Mesenchymal stem cell (in vitro differentiated cells and primary cell): ENCODE measurements at regions not wholly inside any gene's neighbourhood (a gene's known extent, or its start where the extent isn't known, plus 50 kb on each side); places are given as distances from the start of the nearest gene placed in this dataset.

ENCODE experiments used
- DNase-seq: peaks from one replicate; pipeline ENCODE4 v3.0.0-alpha.2; 2013
- H2AFZ ChIP-seq: one replicate; pipeline ENCODE4 v1.6.1; 2013; ENCODE audit warnings: low read depth, mild to moderate bottlenecking, control low read depth, inconsistent platforms, low read length, moderate library complexity
- H2AK5ac ChIP-seq: 2 replicates; pipeline ENCODE4 v1.6.1; 2013; ENCODE audit warnings: low read length, moderate library complexity, mild to moderate bottlenecking, inconsistent platforms; ENCODE audit not compliant: severe bottlenecking
- H2BK120ac ChIP-seq: one replicate; pipeline ENCODE4 v1.6.1; 2013; ENCODE audit warnings: low read depth, mild to moderate bottlenecking, inconsistent platforms, low read length, moderate library complexity
- H2BK12ac ChIP-seq, 2 experiments: one replicate each; pipeline ENCODE4 v1.6.1; 2013; ENCODE audit warnings: inconsistent platforms in 2 of 2, low read length in 2 of 2, mild to moderate bottlenecking in 2 of 2, moderate library complexity in 2 of 2, control low read depth in 1 of 2
- H2BK15ac ChIP-seq: one replicate; pipeline ENCODE4 v1.6.1; 2013; ENCODE audit warnings: mild to moderate bottlenecking, low read depth, inconsistent platforms; ENCODE audit not compliant: poor library complexity, severe bottlenecking
- H2BK5ac ChIP-seq: 2 replicates; pipeline ENCODE4 v1.6.1; 2013; ENCODE audit warnings: low read depth, mild to moderate bottlenecking, low read length, control low read depth, inconsistent platforms; ENCODE audit not compliant: poor library complexity, severe bottlenecking
- H3K14ac ChIP-seq, 2 experiments: one replicate each; pipeline ENCODE4 v1.6.1; 2013; ENCODE audit warnings: inconsistent platforms in 2 of 2, low read length in 2 of 2, control low read depth in 1 of 2, mild to moderate bottlenecking in 1 of 2, moderate library complexity in 1 of 2
- H3K18ac ChIP-seq, 2 experiments: one replicate each; pipeline ENCODE4 v1.6.1; 2013; ENCODE audit warnings: inconsistent platforms in 2 of 2, low read length in 2 of 2, control low read depth in 1 of 2, low read depth in 1 of 2, mild to moderate bottlenecking in 1 of 2
- H3K23ac ChIP-seq, 2 experiments: one replicate each; pipeline ENCODE4 v1.6.1; 2013; ENCODE audit warnings: inconsistent platforms in 2 of 2, low read length in 2 of 2, mild to moderate bottlenecking in 2 of 2, moderate library complexity in 2 of 2, control low read depth in 1 of 2
- H3K27ac ChIP-seq: 2 replicates; pipeline ENCODE4 v1.5.1; 2013; ENCODE audit warnings: mild to moderate bottlenecking, moderate library complexity, low read length, control low read depth, inconsistent platforms; ENCODE audit not compliant: poor library complexity, severe bottlenecking
- H3K27me3 ChIP-seq, 2 experiments: 2 replicates each; pipeline versions ENCODE4 v1.6.1 to v1.7.0; 2013; ENCODE audit warnings: low read length in 2 of 2, mild to moderate bottlenecking in 2 of 2, moderate library complexity in 2 of 2, control low read depth in 1 of 2, inconsistent platforms in 1 of 2; ENCODE audit not compliant: control insufficient read depth in 1 of 2, insufficient read depth in 1 of 2
- H3K36me3 ChIP-seq, 2 experiments: 2 replicates each; pipeline versions ENCODE4 v1.6.1 to v1.7.0; 2013; ENCODE audit warnings: low read length in 2 of 2, control low read depth in 1 of 2, inconsistent platforms in 1 of 2, low read depth in 1 of 2, mild to moderate bottlenecking in 1 of 2; ENCODE audit not compliant: insufficient read depth in 2 of 2, control insufficient read depth in 1 of 2
- H3K4ac ChIP-seq, 2 experiments: one replicate each; pipeline ENCODE4 v1.6.1; 2013; ENCODE audit warnings: inconsistent platforms in 2 of 2, low read length in 2 of 2, mild to moderate bottlenecking in 2 of 2, moderate library complexity in 2 of 2, control low read depth in 1 of 2, low read depth in 1 of 2
- H3K4me1 ChIP-seq: 2 replicates; pipeline ENCODE4 v1.6.1; 2013; ENCODE audit warnings: low read depth, low read length, control low read depth; ENCODE audit not compliant: control insufficient read depth, insufficient read depth
- H3K4me2 ChIP-seq: 2 replicates; pipeline ENCODE4 v1.6.1; 2013; ENCODE audit warnings: low read length, mild to moderate bottlenecking, inconsistent platforms; ENCODE audit not compliant: poor library complexity, severe bottlenecking
- H3K4me3 ChIP-seq, 2 experiments: 2 replicates each; pipeline versions ENCODE4 v1.5.1 to v1.7.0; 2013; ENCODE audit warnings: low read length in 2 of 2, mild to moderate bottlenecking in 2 of 2, control low read depth in 1 of 2, low read depth in 1 of 2; ENCODE audit not compliant: insufficient read depth in 1 of 2
- H3K79me1 ChIP-seq: replicated peaks from 2 replicates; pipeline ENCODE4 v1.6.1; 2013; ENCODE audit warnings: mild to moderate bottlenecking, control low read depth, low read length, inconsistent platforms; ENCODE audit not compliant: poor library complexity, severe bottlenecking
- H3K9ac ChIP-seq: 2 replicates; pipeline ENCODE4 v1.7.0; 2013; ENCODE audit warnings: mild to moderate bottlenecking, low read length, moderate library complexity
- H3K9me3 ChIP-seq: 2 replicates; pipeline ENCODE4 v1.7.0; 2013; ENCODE audit warnings: mild to moderate bottlenecking, low read length; ENCODE audit not compliant: control insufficient read depth
- H4K8ac ChIP-seq: one replicate; pipeline ENCODE4 v1.6.1; 2013; ENCODE audit warnings: inconsistent platforms, mild to moderate bottlenecking, low read length, moderate library complexity
- H4K91ac ChIP-seq: one replicate; pipeline ENCODE4 v1.6.1; 2013; ENCODE audit warnings: mild to moderate bottlenecking, low read length, inconsistent platforms
- WGBS: methylation state at CpG from one replicate; pipeline ENCODE4 v1.1.7; 2013; ENCODE audit warnings: mixed read lengths; 5-methylcytosine and 5-hydroxymethylcytosine counted together

- no peak for DNase-seq
- H3K36me3 ChIP-seq, result no peaks in the 10 kb centered on the region
- no peak overlapping the region for H2BK15ac ChIP-seq
- no peaks in the 10 kb centered on the region for H3K79me1 ChIP-seq
- no peak overlapping the region for H2BK120ac ChIP-seq
- no peak overlapping the region for H3K23ac ChIP-seq
- no peak overlapping the region for H3K9ac ChIP-seq
- no peak overlapping the region for H3K4ac ChIP-seq
- no peaks in the 10 kb centered on the region for H3K27me3 ChIP-seq
- no peak overlapping the region for H4K91ac ChIP-seq
- H2BK12ac ChIP-seq, result no peak overlapping the region
- H2AK5ac ChIP-seq, result no peak overlapping the region
- H3K14ac ChIP-seq, result no peak overlapping the region
- no peak overlapping the region for H3K4me2 ChIP-seq
- H3K27ac ChIP-seq, result no peak overlapping the region
- H3K4me3 ChIP-seq, result peak overlapping the region in 1 of 2 experiments; percentile 26
- H4K8ac ChIP-seq, result no peak overlapping the region
- no peaks in the 10 kb centered on the region for H3K4me1 ChIP-seq
- H3K9me3 ChIP-seq, result no peaks in the 10 kb centered on the region
- H3K18ac ChIP-seq, result no peak overlapping the region
- H2AFZ ChIP-seq, result no peak overlapping the region
- WGBS, result 34% methylated on average over 20 of the region's 21 CpGs
- no peak overlapping the region for H2BK5ac ChIP-seq
Observed at GRCh38 chr16:7086822-7087616, 245.6 kb upstream of the RBFOX1 start.

- Histone ChIP-seq H4K91ac (no peak overlapping the region), H3K9ac (no peak overlapping the region), H3K14ac (no peak overlapping the region), H2AFZ (no peak overlapping the region), H3K79me1 (no peaks in the 10 kb centered on the region), H3K27me3 (no peaks in the 10 kb centered on the region), H3K4ac (no peak overlapping the region), H3K27ac (no peak overlapping the region), H2BK15ac (no peak overlapping the region), H3K4me3 (no peak overlapping the region), H2AK5ac (no peak overlapping the region), H3K9me3 (no peaks in the 10 kb centered on the region), H2BK120ac (no peak overlapping the region), H3K18ac (no peak overlapping the region), H3K36me3 (no peaks in the 10 kb centered on the region), H3K4me2 (no peak overlapping the region), H4K8ac (no peak overlapping the region), H3K4me1 (no peaks in the 10 kb centered on the region), H2BK12ac (no peak overlapping the region), H3K23ac (no peak overlapping the region), H2BK5ac (no peak overlapping the region)
- 75% methylated on average over 3 of the region's 4 CpGs for WGBS
- no peak for DNase-seq
Observed at GRCh38 chr16:7085776-7086175, 246.9 kb upstream of the RBFOX1 start.

GRCh38 chr16:7083096-7083495 is 249.5 kb upstream of the RBFOX1 start:
- no peak overlapping the region for H3K4ac ChIP-seq
- no peak overlapping the region for H3K14ac ChIP-seq
- H3K9ac ChIP-seq, result no peak overlapping the region
- H3K27me3 ChIP-seq, result no peaks in the 10 kb centered on the region
- H3K18ac ChIP-seq, result no peak overlapping the region
- no peak overlapping the region for H2BK5ac ChIP-seq
- no peak for DNase-seq
- no peak overlapping the region for H3K4me3 ChIP-seq
- no peak overlapping the region for H4K8ac ChIP-seq
- H2BK120ac ChIP-seq, result no peak overlapping the region
- H3K4me1 ChIP-seq, result no peaks in the 10 kb centered on the region
- no peak overlapping the region for H3K4me2 ChIP-seq
- no peak overlapping the region for H2BK15ac ChIP-seq
- no peak overlapping the region for H2AK5ac ChIP-seq
- H3K79me1 ChIP-seq, result no peaks in the 10 kb centered on the region
- H3K9me3 ChIP-seq, result no peaks in the 10 kb centered on the region
- no peak overlapping the region for H3K27ac ChIP-seq
- no peak overlapping the region for H2BK12ac ChIP-seq
- H3K36me3 ChIP-seq, result no peaks in the 10 kb centered on the region
- H2AFZ ChIP-seq, result no peak overlapping the region
- H4K91ac ChIP-seq, result no peak overlapping the region
- H3K23ac ChIP-seq, result no peak overlapping the region
- 13% methylated on average over 4 of the region's 4 CpGs for WGBS

- no peak overlapping the region for H3K27ac ChIP-seq
Observed at GRCh38 chr16:7077636-7078035, 255.0 kb upstream of the RBFOX1 start.

More at GRCh38 chr16:7077636-7078035, 255.0 kb upstream of the RBFOX1 start:
- H3K18ac ChIP-seq, result no peak overlapping the region
- no peaks in the 10 kb centered on the region for H3K36me3 ChIP-seq
- no peak overlapping the region for H2AFZ ChIP-seq
- H3K14ac ChIP-seq, result no peak overlapping the region
- H3K4me1 ChIP-seq, result no peaks in the 10 kb centered on the region
- no peak overlapping the region for H4K91ac ChIP-seq
- H3K4me3 ChIP-seq, result no peak overlapping the region
- H2BK5ac ChIP-seq, result no peak overlapping the region
- DNase-seq, result no peak
- WGBS, result 68% methylated on average over 3 of the region's 4 CpGs
- no peak overlapping the region for H3K9ac ChIP-seq
- no peak overlapping the region for H2AK5ac ChIP-seq
- no peak overlapping the region for H3K23ac ChIP-seq
- H2BK15ac ChIP-seq, result no peak overlapping the region
- H3K9me3 ChIP-seq, result peaks cover 7% of the 10 kb centered on the region
- H2BK120ac ChIP-seq, result no peak overlapping the region
- no peak overlapping the region for H3K4me2 ChIP-seq
- H2BK12ac ChIP-seq, result no peak overlapping the region
- no peak overlapping the region for H3K4ac ChIP-seq
- no peaks in the 10 kb centered on the region for H3K79me1 ChIP-seq
- H4K8ac ChIP-seq, result no peak overlapping the region
- H3K27me3 ChIP-seq, result no peaks in the 10 kb centered on the region
